Inflammatory macrophage (primary cell): ENCODE measurements at regions not wholly inside any gene's neighbourhood (a gene's known extent, or its start where the extent isn't known, plus 50 kb on each side); places are given as distances from the start of the nearest gene placed in this dataset.
A peak's percentile ranks its signal among the peaks of the same experiment; 100 is the strongest.
"Not testable (repeated sequence)": the region's sequence is repeated elsewhere in the genome, so short reads cannot be mapped to it uniquely, and the experiment has no call there.

Experiments used
- DNase-seq, 2 donors: peaks; one replicate each; pipeline ENCODE4 v3.0.0-alpha.2; 2020 to 2022

DNA sequence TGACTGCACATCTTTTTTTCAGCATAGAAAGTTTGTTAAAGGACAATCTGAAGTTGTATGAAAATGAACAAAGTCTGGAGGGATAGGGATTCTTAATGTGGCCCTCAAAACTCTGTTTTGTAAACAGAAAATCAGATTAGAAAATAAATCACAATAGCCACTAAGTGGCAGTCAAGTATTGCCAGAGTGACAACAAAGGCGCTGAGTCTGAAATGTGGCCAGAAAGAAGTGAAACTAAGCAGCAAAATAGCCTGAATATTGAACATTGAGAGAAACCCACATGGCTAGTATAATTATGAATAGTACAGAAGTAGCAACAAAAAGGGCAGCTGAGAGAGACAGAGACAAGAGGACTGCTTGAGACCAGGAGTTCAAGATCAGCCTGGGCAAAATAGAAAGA, 81.1 kb upstream of the CT45A1 start:
- DNase-seq, result peak; percentile 2 to 3

DNA sequence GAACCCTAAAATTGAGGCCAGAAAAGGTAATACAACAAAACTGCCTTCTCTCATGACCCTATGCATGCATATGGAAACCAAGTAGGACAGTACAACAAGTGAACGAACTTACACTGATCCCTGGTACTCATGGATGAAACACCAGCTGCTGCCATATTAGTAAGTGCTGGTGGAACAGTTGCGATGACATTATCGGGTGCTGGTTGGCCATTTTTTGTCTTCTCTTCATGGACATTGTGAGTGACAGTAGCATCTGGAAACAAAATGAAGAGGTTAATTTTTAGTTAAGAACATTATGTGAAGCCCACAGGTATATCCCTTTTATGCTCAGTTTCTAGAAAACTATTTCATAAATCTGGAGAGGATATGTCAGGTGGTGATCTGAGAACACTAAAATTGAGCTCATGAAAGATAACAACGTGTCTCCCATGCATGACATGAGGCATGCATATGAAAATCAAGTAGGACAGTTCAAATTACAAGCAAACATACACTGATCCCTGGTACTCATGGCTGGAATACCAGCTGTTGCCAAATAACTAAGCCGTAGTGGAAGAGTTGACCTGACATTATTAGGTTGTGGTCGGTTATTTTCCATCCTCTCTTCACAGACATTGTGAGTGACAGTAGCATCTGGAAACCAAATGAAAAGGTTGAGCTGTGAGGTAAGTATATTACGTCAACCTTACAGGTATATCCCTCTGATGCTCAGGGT, 74.2 kb upstream of the CT45A1 start:
- DNase-seq, result no peak

DNA sequence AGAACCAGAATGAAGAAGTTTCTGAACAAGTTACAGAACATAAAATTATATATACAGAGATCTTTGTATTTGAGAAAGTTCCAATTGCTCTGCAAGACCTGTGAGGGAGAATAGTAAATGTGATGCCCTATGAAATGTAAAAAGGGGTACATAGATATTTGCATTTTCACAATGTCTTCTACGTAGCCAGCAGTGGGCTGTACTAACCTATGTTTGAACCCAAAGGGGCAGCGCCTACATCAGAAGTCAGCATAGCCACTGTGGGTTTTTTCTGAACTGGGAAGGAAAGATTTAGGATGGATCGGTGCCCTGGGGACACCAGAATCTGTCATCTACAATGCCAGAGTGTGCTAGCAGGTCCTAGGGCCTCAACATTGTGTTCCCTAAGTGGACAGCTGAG, 69.5 kb upstream of the CT45A1 start:
- no peak for DNase-seq

DNA sequence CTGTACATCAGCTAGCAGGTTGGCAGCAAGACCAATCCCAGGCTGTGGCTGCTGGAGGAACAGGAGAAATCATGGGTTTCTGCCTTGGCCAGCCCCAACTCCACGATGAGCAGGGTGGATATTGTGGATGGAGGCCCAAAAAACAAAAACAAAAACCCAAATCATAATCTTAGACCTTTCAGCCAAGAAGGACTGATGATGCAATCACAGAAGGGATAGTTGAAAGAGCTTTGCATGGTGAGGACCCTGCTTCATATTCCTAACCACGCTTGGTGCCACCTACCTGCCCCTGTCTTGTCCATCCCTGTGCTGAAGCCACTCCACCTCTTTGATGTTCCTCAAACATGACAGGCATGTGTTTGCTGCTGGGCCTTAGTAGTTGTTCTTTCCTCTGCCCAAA, 68.8 kb upstream of the CT45A1 start:
- DNase-seq, result no peak

DNA sequence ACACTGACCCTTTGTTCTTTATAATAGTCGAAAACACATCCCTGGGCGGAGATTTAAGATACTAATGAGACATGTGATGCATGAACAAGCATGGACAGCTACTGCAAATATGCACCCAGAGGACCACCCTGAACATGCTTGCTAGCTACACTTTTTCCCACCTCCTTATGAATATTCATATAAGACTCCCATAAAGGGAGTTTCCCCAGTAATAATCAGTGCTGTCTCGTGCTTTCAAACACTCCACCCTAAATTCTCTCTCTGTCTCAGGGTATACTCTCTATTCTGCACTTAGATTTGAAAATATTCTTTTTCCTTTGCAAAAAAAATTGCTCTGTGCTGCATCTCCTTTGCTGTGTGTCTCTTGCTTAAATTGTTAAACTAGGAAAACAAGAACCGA, 64.4 kb upstream of the CT45A1 start:
- no peak for DNase-seq

GRCh38 chrX:135649561-135649960, 63.9 kb upstream of the CT45A1 start:
- no peak for DNase-seq

DNA sequence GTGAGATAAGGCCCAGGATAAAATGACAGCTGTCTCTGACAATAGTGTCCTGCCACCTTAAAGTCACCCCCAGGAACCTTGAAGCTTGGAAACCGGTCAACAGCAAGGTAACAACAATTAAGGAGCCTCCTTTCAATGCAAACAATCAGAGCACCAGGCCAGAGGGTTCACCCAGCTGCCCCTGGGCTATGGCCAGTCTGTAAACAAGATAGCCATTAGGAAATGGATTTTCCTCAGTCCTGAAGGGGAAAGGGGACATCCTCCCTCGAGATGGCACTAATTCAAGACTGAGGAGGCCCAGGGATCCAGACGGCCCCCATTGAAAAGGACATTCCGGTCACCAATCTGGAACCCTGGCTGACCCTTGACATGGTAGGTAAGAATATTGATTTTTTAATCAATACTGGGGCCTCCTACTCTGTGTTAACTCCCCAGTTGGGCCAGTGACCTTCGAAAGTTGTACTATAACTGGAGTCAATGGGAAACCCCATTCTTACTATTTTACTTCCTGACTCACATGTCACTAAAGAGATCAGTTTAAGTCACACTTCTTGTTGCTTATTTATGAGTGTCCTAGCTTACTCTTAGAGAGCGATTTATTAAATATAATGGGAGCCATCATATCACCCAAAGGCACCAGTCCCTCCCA, 61.7 kb upstream of the CT45A1 start:
- no peak for DNase-seq

GRCh38 chrX:135652602-135653001, 60.8 kb upstream of the CT45A1 start:
- DNase-seq, result no peak

GRCh38 chrX:135657952-135658654, 55.3 kb upstream of the CT45A1 start:
- not testable (repeated sequence) for DNase-seq
